ENCODE measurements at regions not wholly inside any gene's neighbourhood (a gene's known extent, or its start where the extent isn't known, plus 50 kb on each side); places are given as distances from the start of the nearest gene placed in this dataset.

- Histone ChIP-seq H3K4me1 (ENCODE audit: control insufficient read depth, insufficient read depth, low read length) (no peaks in the 10 kb centered on the region), H3K9me3 (ENCODE audit: control insufficient read depth, insufficient read depth, low read depth, low read length) (no peaks in the 10 kb centered on the region), H3K4me3 (ENCODE audit: low read depth in 2 of 2, low read length in 2 of 2) (no peak overlapping the region), H3K27ac (ENCODE audit: low read length) (no peak overlapping the region), H3K27me3 (ENCODE audit: control insufficient read depth, insufficient read depth, low read length) (no peaks in the 10 kb centered on the region; the same call in 1 of the 2 replicates), H3K36me3 (ENCODE audit: control insufficient read depth, insufficient read depth, low read length) (no peaks in the 10 kb centered on the region)
- ATAC-seq = no peak
- BruUV-seq (replicated peaks) = no TSS peak
- no peak for DNase-seq (ENCODE audit: low read depth, low spot score)
- TF ChIP-seq POLR2AphosphoS5 (IDR thresholded peaks at IDR 0.05; ENCODE audit: low read depth, low read length) (no peak), CTCF (IDR thresholded peaks at IDR 0.05) (no peak), REST (IDR thresholded peaks at IDR 0.05; ENCODE audit: insufficient read depth in 1 of 2, low read depth in 2 of 2, low read length in 1 of 2) (no peak), TCF7L2 (IDR thresholded peaks at IDR 0.05; ENCODE audit: low read depth, low read length) (no peak), SIN3A (IDR thresholded peaks at IDR 0.05; ENCODE audit: borderline replicate concordance, insufficient read depth, low read depth, low read length) (no peak)
- ChIA-PET POLR2A (no interaction called here), CTCF (no interaction called here)
- in situ Hi-C loops (cut with HindIII; ENCODE audit: low pct_unique_long_range_greater_than_20kb, low sequenced_read_pairs) (no loop called here), intact Hi-C loops (cut with micrococcal nuclease; ENCODE audit: unreplicated experiment) (no loop called here)
Measured at GRCh38 chr13:78770601-78771000, 111.6 kb upstream of the OBI1 start.

GRCh38 chr13:78768950-78769349, 110.0 kb upstream of the OBI1 start:
- ATAC-seq (no peak), DNase-seq (ENCODE audit: low read depth, low spot score) (no peak)
- CTCF ChIA-PET = no interaction called here
- Histone ChIP-seq H3K4me3 (ENCODE audit: low read depth in 2 of 2, low read length in 2 of 2) (no peak overlapping the region), H3K27ac (ENCODE audit: low read length) (no peak overlapping the region), H3K9me3 (ENCODE audit: control insufficient read depth, insufficient read depth, low read depth, low read length) (no peaks in the 10 kb centered on the region), H3K4me1 (ENCODE audit: control insufficient read depth, insufficient read depth, low read length) (no peaks in the 10 kb centered on the region), H3K27me3 (ENCODE audit: control insufficient read depth, insufficient read depth, low read length) (no peaks in the 10 kb centered on the region), H3K36me3 (ENCODE audit: control insufficient read depth, insufficient read depth, low read length) (no peaks in the 10 kb centered on the region)
- BruUV-seq (replicated peaks) = no TSS peak
- in situ Hi-C loops (cut with HindIII; ENCODE audit: low pct_unique_long_range_greater_than_20kb, low sequenced_read_pairs) = no loop called here
- TF ChIP-seq REST (IDR thresholded peaks at IDR 0.05; ENCODE audit: insufficient read depth in 1 of 2, low read depth in 2 of 2, low read length in 1 of 2) = no peak
- no peak for TF ChIP-seq TCF7L2 (IDR thresholded peaks at IDR 0.05; ENCODE audit: low read depth, low read length)
- TF ChIP-seq POLR2AphosphoS5 (IDR thresholded peaks at IDR 0.05; ENCODE audit: low read depth, low read length) = no peak
- TF ChIP-seq SIN3A (IDR thresholded peaks at IDR 0.05; ENCODE audit: borderline replicate concordance, insufficient read depth, low read depth, low read length) = no peak
- TF ChIP-seq CTCF (IDR thresholded peaks at IDR 0.05) = no peak
- intact Hi-C loops (cut with micrococcal nuclease; ENCODE audit: unreplicated experiment) = no loop called here
- POLR2A ChIA-PET = no interaction called here

Measured in Panc1 (cell line).